H1 (cell line): ENCODE measurements at regions not wholly inside any gene's neighbourhood (a gene's known extent, or its start where the extent isn't known, plus 50 kb on each side); places are given as distances from the start of the nearest gene placed in this dataset.

Source experiments
- CTCF ChIA-PET: fragments of 300-600 bp; sonication (Branson Sonifier 250); formaldehyde crosslinking; loops from one replicate; lab custom pipeline; 2021; ENCODE audit not compliant: partially characterized antibody; lab: Charles Lee
- POLR2A ChIA-PET: fragments of 300-600 bp; sonication (Branson Sonifier 250); formaldehyde crosslinking; loops from one replicate; lab custom pipeline; 2021; ENCODE audit warnings: inconsistent platforms; ENCODE audit not compliant: partially characterized antibody; lab: Charles Lee
- DNase-seq, 2 experiments: peaks; one replicate each; pipeline versions ENCODE4 v3.0.0 to v3.0.0-alpha.2; 2010 to 2022; ENCODE audit warnings: low spot score in 2 of 2, low read depth in 1 of 2, mixed read lengths in 1 of 2
- FAIRE-seq: peaks from 2 replicates; lab custom pipeline; 2011; peaks lifted over from hg19 to GRCh38; lab: Jason Lieb, UNC
- H2AFZ ChIP-seq: 2 replicates; pipeline ENCODE4 v1.8.1; 2012; ENCODE audit warnings: low read length, inconsistent platforms
- H2AK5ac ChIP-seq: 2 replicates; pipeline ENCODE4 v1.6.1; 2013; ENCODE audit warnings: low read depth, low read length
- H2BK120ac ChIP-seq: replicated peaks from 2 replicates; pipeline ENCODE3; 2013; ENCODE audit warnings: low read depth, low read length, inconsistent platforms
- H2BK12ac ChIP-seq: 2 replicates; pipeline ENCODE4 v1.6.1; 2013; ENCODE audit warnings: low read depth, low read length
- H2BK15ac ChIP-seq: 2 replicates; pipeline ENCODE4 v1.6.1; 2013; ENCODE audit warnings: low read length
- H2BK20ac ChIP-seq: 2 replicates; pipeline ENCODE4 v1.6.1; 2013; ENCODE audit warnings: low read length
- H2BK5ac ChIP-seq: 2 replicates; pipeline ENCODE4 v1.6.1; 2013; ENCODE audit warnings: low read depth, low read length
- H3K14ac ChIP-seq: 2 replicates; pipeline ENCODE4 v1.6.1; 2013; ENCODE audit warnings: inconsistent platforms; ENCODE audit not compliant: insufficient read length
- H3K18ac ChIP-seq: 2 replicates; pipeline ENCODE4 v1.6.1; 2013; ENCODE audit warnings: low read length; ENCODE audit errors: extremely low read depth
- H3K23ac ChIP-seq: 2 replicates; pipeline ENCODE4 v1.6.1; 2013; ENCODE audit warnings: inconsistent platforms; ENCODE audit not compliant: insufficient read length
- H3K23me2 ChIP-seq: 2 replicates; pipeline ENCODE4 v1.6.1; 2013; ENCODE audit warnings: low read depth, low read length
- H3K27ac ChIP-seq: 2 replicates; pipeline ENCODE4 v1.6.1; 2011; ENCODE audit warnings: low read depth, low read length, inconsistent platforms
- H3K27me3 ChIP-seq, 4 experiments: replicated peaks in 1 of 4; 1 replicate in 1 of 4; 2 replicates in 3 of 4; pipeline versions ENCODE4 v1.6.1 to v1.8.1; 2011 to 2013; ENCODE audit warnings: low read length in 3 of 4, mild to moderate bottlenecking in 3 of 4, inconsistent platforms in 2 of 4, mixed read lengths in 2 of 4, moderate library complexity in 1 of 4; ENCODE audit not compliant: control insufficient read depth in 3 of 4, insufficient read depth in 3 of 4; ENCODE audit errors: extremely low read depth in 1 of 4
- H3K36me3 ChIP-seq, 4 experiments: 2 replicates each; pipeline versions ENCODE4 v1.6.1 to v1.8.1; 2011 to 2013; ENCODE audit warnings: mild to moderate bottlenecking in 4 of 4, low read length in 3 of 4, moderate library complexity in 2 of 4, control low read depth in 1 of 4, inconsistent platforms in 1 of 4; ENCODE audit not compliant: insufficient read depth in 4 of 4, control insufficient read depth in 2 of 4
- H3K4ac ChIP-seq: replicated peaks from 2 replicates; pipeline ENCODE3; 2013; ENCODE audit warnings: low read length, low read depth, mixed read lengths, inconsistent platforms; ENCODE audit not compliant: insufficient read length
- H3K4me1 ChIP-seq, 4 experiments: replicated peaks in 1 of 4; 1 replicate in 1 of 4; 2 replicates in 3 of 4; pipeline versions ENCODE4 v1.6.1 to v1.8.1; 2011 to 2013; ENCODE audit warnings: low read length in 3 of 4, inconsistent platforms in 2 of 4, mixed read lengths in 1 of 4; ENCODE audit not compliant: insufficient read depth in 4 of 4, control insufficient read depth in 3 of 4
- H3K4me2 ChIP-seq, 2 experiments: 2 replicates each; pipeline versions ENCODE4 v1.6.1 to v1.8.1; 2011 to 2013; ENCODE audit warnings: low read depth in 2 of 2, low read length in 2 of 2, control low read depth in 1 of 2, inconsistent platforms in 1 of 2, mild to moderate bottlenecking in 1 of 2; ENCODE audit not compliant: insufficient read depth in 1 of 2
- H3K4me3 ChIP-seq, 4 experiments: fragments of 200-600, 300-600 bp in 1 of 4; sonication (generic), shearing (Covaris generic), sonication (Bioruptor Twin) in 1 of 4; 2 replicates each; pipeline versions ENCODE4 v1.5.1 to v1.8.1; 2011 to 2016; ENCODE audit warnings: low read length in 4 of 4, low read depth in 3 of 4, control low read depth in 2 of 4, inconsistent platforms in 2 of 4, mild to moderate bottlenecking in 2 of 4, mixed read lengths in 1 of 4, moderate library complexity in 1 of 4; ENCODE audit not compliant: insufficient read depth in 2 of 4; ENCODE audit errors: extremely low read depth in 1 of 4
- H3K56ac ChIP-seq: replicated peaks from 2 replicates; pipeline ENCODE3; 2013; ENCODE audit warnings: low read depth, mild to moderate bottlenecking, mixed read lengths, low read length, inconsistent platforms; ENCODE audit not compliant: insufficient read length
- H3K79me1 ChIP-seq: 2 replicates; pipeline ENCODE4 v1.6.1; 2013; ENCODE audit warnings: low read depth, low read length, control low read depth
- H3K79me2 ChIP-seq, 2 experiments: 2 replicates each; pipeline versions ENCODE4 v1.6.1 to v1.8.1; 2012 to 2013; ENCODE audit warnings: low read length in 2 of 2, mild to moderate bottlenecking in 2 of 2, inconsistent platforms in 1 of 2; ENCODE audit not compliant: insufficient read depth in 2 of 2, control insufficient read depth in 1 of 2
- H3K9ac ChIP-seq, 4 experiments: replicated peaks in 1 of 4; 1 replicate in 1 of 4; 2 replicates in 3 of 4; pipeline versions ENCODE4 v1.6.1 to v1.8.1; 2011 to 2013; ENCODE audit warnings: low read depth in 3 of 4, low read length in 3 of 4, control low read depth in 2 of 4, mild to moderate bottlenecking in 2 of 4, moderate library complexity in 2 of 4, inconsistent platforms in 1 of 4; ENCODE audit errors: extremely low read depth in 1 of 4
- H3K9me3 ChIP-seq, 2 experiments: 2 replicates each; pipeline versions ENCODE4 v1.6.1 to v1.8.1; 2012 to 2013; ENCODE audit warnings: mild to moderate bottlenecking in 2 of 2, moderate library complexity in 2 of 2, control low read depth in 1 of 2, inconsistent platforms in 1 of 2, low read depth in 1 of 2, low read length in 1 of 2, mixed read lengths in 1 of 2; ENCODE audit not compliant: insufficient read depth in 2 of 2
- H4K20me1 ChIP-seq, 2 experiments: replicated peaks in 1 of 2; 2 replicates each; pipeline versions ENCODE3 to v1.8.1; 2011 to 2013; ENCODE audit warnings: inconsistent platforms in 2 of 2, low read length in 2 of 2, mild to moderate bottlenecking in 1 of 2; ENCODE audit not compliant: insufficient read depth in 2 of 2, control insufficient read depth in 1 of 2
- H4K5ac ChIP-seq: 2 replicates; pipeline ENCODE4 v1.6.1; 2013; ENCODE audit warnings: low read length, low read depth, mixed read lengths, inconsistent platforms; ENCODE audit not compliant: insufficient read length
- H4K8ac ChIP-seq: 2 replicates; pipeline ENCODE4 v1.8.0; 2013; ENCODE audit warnings: mild to moderate bottlenecking, moderate library complexity, low read length, inconsistent platforms; ENCODE audit not compliant: insufficient read depth; ENCODE audit errors: extremely low read depth
- H4K91ac ChIP-seq: replicated peaks from 2 replicates; pipeline ENCODE3; 2013; ENCODE audit warnings: low read length, mixed read lengths, inconsistent platforms; ENCODE audit not compliant: insufficient read length
- ATF3 ChIP-seq: IDR thresholded peaks from 2 replicates; pipeline ENCODE4 v1.6.1; 2011; ENCODE audit warnings: low read depth, mild to moderate bottlenecking, low read length; ENCODE audit not compliant: insufficient read depth
- JUND ChIP-seq: IDR thresholded peaks from 2 replicates; pipeline ENCODE4 v1.6.1; 2011; ENCODE audit warnings: mild to moderate bottlenecking, improper control_type of control experiment, low read length
- PHF8 ChIP-seq: fragments of 200-600 bp; sonication (generic); conservative IDR thresholded peaks from 2 replicates; pipeline ENCODE4 v1.7.1; 2012; ENCODE audit warnings: low read depth, mild to moderate bottlenecking, inconsistent platforms, low read length, moderate library complexity
- POLR2A ChIP-seq, 2 experiments: IDR thresholded peaks; 1 replicate in 1 of 2; 2 replicates in 1 of 2; pipeline ENCODE4 v1.6.1; 2011; ENCODE audit warnings: low read depth in 2 of 2, low read length in 2 of 2, mild to moderate bottlenecking in 2 of 2; ENCODE audit errors: control extremely low read depth in 1 of 2
- SAP30 ChIP-seq: fragments of 300-600 bp; sonication (generic); IDR thresholded peaks from 2 replicates; pipeline ENCODE4 v1.7.1; 2012; ENCODE audit warnings: low read length, moderate library complexity, mild to moderate bottlenecking, inconsistent platforms; ENCODE audit not compliant: insufficient read depth, insufficient replicate concordance
- SP2 ChIP-seq: IDR thresholded peaks from 2 replicates; pipeline ENCODE4 v1.6.1; 2012; ENCODE audit warnings: mild to moderate bottlenecking, low read length, inconsistent platforms
- SP4 ChIP-seq: IDR thresholded peaks from 2 replicates; pipeline ENCODE4 v1.6.1; 2012; ENCODE audit warnings: low read length, inconsistent platforms
- SUZ12 ChIP-seq: fragments of 200-600 bp; sonication (generic); IDR thresholded peaks from 2 replicates; pipeline ENCODE4 v1.6.1; 2012; ENCODE audit warnings: mild to moderate bottlenecking, inconsistent platforms, low read length, moderate library complexity, mixed read lengths
- WGBS, 2 experiments: shearing (Covaris generic) in 1 of 2; methylation state at CpG; one replicate each; pipeline versions ENCODE4 v1.1.6 to v1.1.7; 2013 to 2015; ENCODE audit warnings: low lambda C conversion rate in 2 of 2, mixed read lengths in 2 of 2, inconsistent platforms in 1 of 2, low coverage in 1 of 2, missing lambda C conversion rate in 1 of 2; ENCODE audit not compliant: insufficient replicate concordance in 2 of 2, insufficient coverage in 1 of 2, insufficient read length in 1 of 2; ENCODE audit errors: extremely low coverage in 1 of 2, missing lambda C conversion rate in 1 of 2; 5-methylcytosine and 5-hydroxymethylcytosine counted together

DNA sequence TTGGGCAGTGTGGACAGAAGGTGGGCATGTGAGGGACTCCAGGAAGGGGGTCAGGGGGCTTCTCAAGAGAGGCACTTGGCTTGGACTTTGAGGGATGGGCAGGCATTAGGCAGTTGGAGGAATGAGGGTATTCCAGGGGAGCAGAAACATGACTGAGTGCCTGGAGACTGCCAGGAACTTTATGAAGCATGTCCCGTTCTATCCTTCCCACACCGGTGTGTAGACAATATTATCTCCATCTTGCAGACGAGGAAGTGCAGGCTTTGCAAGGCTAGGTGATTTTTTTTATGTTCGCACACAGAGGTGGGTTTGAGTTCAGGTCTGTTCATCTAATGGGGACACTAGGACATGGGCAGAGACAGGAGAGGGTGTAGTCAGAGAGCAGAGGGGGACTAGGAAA is 162.7 kb downstream of the RPS24 start:
- H4K8ac ChIP-seq, result no peak overlapping the region
- no peak overlapping the region for H2BK5ac ChIP-seq
- H3K23me2 ChIP-seq, result peaks cover 4% of the 10 kb centered on the region; the same call in 1 of the 2 replicates
- no peak overlapping the region for H3K27ac ChIP-seq
- no peak overlapping the region for H3K9ac ChIP-seq
- no peak overlapping the region for H2AK5ac ChIP-seq
- no peaks in the 10 kb centered on the region for H3K79me2 ChIP-seq
- FAIRE-seq (no peak), DNase-seq (no peak)
- no peak overlapping the region for H2BK20ac ChIP-seq
- H4K20me1 ChIP-seq, result peaks cover 0 to 2% of the 10 kb centered on the region in 2 experiments
- H3K56ac ChIP-seq, result no peak overlapping the region
- no peak overlapping the region for H2BK120ac ChIP-seq
- no peak overlapping the region for H4K91ac ChIP-seq
- no peak overlapping the region for H2BK12ac ChIP-seq
- 97% methylated on average over 4 of the region's 4 CpGs; no CpG with 5 or more reads in 1 of the 2 experiments for WGBS, 2 experiments
- no peak overlapping the region for H3K4me2 ChIP-seq
- no peak overlapping the region for H3K23ac ChIP-seq
- H3K4me3 ChIP-seq, result no peak overlapping the region
- POLR2A ChIA-PET, result no interaction called here
- H3K27me3 ChIP-seq, result no peaks in the 10 kb centered on the region; a peak in 1 of 7 replicates
- peaks cover 0 to 7% (median 3%) of the 10 kb centered on the region in 4 experiments; a peak in 3 of 7 replicates for H3K4me1 ChIP-seq
- H3K4ac ChIP-seq, result no peak overlapping the region
- CTCF ChIA-PET, result interaction anchor here (1.2 kb wide), 1 partner anchor 64 kb away, joined by 3 read pairs; no protein-coding TSS in a partner anchor
- no peak overlapping the region for H2AFZ ChIP-seq
- H3K9me3 ChIP-seq, result peaks cover 6 to 9% of the 10 kb centered on the region in 2 experiments; a peak in 2 of 4 replicates
- no peak overlapping the region for H3K14ac ChIP-seq
- no peaks in the 10 kb centered on the region; a peak in 1 of 8 replicates for H3K36me3 ChIP-seq
- H3K79me1 ChIP-seq, result no peaks in the 10 kb centered on the region
- H2BK15ac ChIP-seq, result no peak overlapping the region
- no peak overlapping the region for H4K5ac ChIP-seq
- no peak overlapping the region for H3K18ac ChIP-seq
- TF ChIP-seq POLR2A (IDR thresholded peaks at IDR 0.05; ENCODE audit: control extremely low read depth in 1 of 2, low read depth in 2 of 2, low read length in 2 of 2) (no peak), JUND (no peak), PHF8 (no peak), ATF3 (no peak), SP4 (no peak), SAP30 (no peak), SP2 (no peak), SUZ12 (no peak)
